ENCODE measurements at regions not wholly inside any gene's neighbourhood (a gene's known extent, or its start where the extent isn't known, plus 50 kb on each side); places are given as distances from the start of the nearest gene placed in this dataset.

DNA sequence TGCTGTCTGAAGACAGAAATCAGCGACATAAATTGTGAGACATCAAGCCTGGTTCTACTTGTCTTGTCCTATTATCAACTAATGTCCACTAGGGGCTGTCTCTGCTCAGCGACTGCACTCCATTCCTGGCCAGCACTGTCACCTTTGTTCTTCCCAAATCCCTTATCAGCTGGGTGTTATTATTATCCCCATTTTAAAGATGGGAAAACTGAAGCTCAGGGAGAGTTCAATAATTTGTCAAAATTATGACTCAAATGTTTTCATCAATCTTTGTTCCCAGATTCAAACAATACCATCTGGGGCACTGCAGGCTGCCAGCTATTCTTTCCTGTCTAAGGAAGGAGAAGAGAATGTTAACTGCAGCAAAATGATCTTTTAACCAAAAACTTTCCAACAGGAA is 431.6 kb upstream of the NFE2L3 start:
- Mint-ChIP-seq H3K36me3 (ENCODE audit: low read depth) (no peaks in the 10 kb centered on the region), H3K4me1 (ENCODE audit: low read depth) (no peaks in the 10 kb centered on the region), H3K9me3 (no peaks in the 10 kb centered on the region), H3K27ac (no peak overlapping the region), H3K4me3 (no peak overlapping the region), H3K27me3 (ENCODE audit: insufficient read depth) (peaks cover 2% of the 10 kb centered on the region)
- no peak for DNase-seq (ENCODE audit: low spot score)
- intact Hi-C loops (cut with micrococcal nuclease) = no loop called here

DNA sequence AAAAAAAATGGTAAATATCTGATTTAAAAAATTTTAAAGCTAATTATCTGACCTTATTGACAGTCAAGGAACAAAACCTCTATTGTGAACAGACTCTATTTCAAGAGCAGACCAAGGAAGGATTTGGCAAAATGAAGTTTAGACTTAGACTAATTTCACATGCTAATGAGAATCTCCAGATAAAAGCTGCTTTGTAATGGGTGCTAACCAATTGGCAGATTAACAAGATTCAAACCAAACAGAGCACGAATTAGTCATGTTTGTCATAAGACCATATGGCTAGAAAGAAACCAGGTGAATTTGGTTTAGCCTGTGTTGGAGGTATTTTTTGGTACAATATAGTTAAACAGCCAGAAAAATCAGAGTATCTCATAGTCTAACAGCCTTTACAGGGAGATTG is 429.1 kb upstream of the NFE2L3 start:
- H3K4me3 Mint-ChIP-seq = no peak overlapping the region
- no peak overlapping the region for H3K27ac Mint-ChIP-seq
- H3K27me3 Mint-ChIP-seq (ENCODE audit: insufficient read depth) = peaks cover 4% of the 10 kb centered on the region
- intact Hi-C loops (cut with micrococcal nuclease) = no loop called here
- no peak for DNase-seq (ENCODE audit: low spot score)
- no peaks in the 10 kb centered on the region for H3K36me3 Mint-ChIP-seq (ENCODE audit: low read depth)
- H3K4me1 Mint-ChIP-seq (ENCODE audit: low read depth) = no peaks in the 10 kb centered on the region
- H3K9me3 Mint-ChIP-seq = no peaks in the 10 kb centered on the region

DNA sequence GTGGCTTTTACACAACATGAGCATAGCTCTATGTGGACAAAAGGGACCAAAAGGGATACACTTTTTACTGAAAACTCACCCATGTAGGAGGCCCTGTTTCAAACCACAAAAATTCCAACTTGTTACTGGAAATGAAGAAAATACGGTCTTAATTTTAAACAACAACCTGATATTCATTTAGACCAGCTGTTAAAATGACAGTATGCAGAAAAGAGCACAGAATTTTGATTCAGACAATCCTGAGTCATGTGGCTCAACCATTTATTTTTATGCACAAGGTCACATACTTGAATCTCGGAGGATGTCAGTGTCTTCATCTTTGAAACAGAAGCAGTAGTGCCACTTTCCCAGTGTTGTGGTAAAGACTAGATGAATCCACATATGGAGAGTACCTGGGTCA is 426.5 kb upstream of the NFE2L3 start:
- Mint-ChIP-seq H3K4me3 (no peak overlapping the region), H3K27me3 (ENCODE audit: insufficient read depth) (peaks cover 9% of the 10 kb centered on the region), H3K36me3 (ENCODE audit: low read depth) (no peaks in the 10 kb centered on the region), H3K9me3 (no peaks in the 10 kb centered on the region), H3K4me1 (ENCODE audit: low read depth) (no peaks in the 10 kb centered on the region), H3K27ac (no peak overlapping the region)
- intact Hi-C loops (cut with micrococcal nuclease) = no loop called here
- DNase-seq (ENCODE audit: low spot score) = no peak

DNA sequence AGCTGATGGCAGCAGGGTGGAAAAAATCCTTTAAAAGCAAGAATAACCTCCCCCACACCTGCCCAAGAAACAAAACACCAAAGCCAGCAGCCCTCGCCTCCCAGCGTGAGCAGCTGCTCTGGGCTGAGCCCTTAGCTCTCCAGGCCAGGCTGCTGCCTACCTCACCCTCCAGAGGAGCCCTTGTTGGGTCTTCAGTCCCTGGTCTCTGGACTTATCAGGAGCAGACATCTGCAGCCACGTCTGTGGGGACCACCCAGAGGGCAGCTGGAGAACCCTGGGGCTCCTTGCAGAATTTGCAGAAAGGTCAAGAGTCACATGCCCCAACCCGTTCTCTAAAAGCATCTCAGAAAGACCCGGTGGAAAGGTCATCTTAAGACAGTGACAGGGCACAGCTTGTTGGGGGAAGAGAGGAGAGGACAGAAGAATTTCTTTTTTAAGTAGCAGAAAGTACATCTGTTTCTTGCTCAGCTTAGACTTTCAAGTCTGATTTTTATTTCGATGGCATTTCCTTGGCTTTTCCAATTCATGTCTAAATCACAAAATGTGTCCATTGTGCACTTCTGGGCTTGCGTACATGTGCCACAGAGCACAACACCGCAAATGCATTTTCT is 425.7 kb upstream of the NFE2L3 start:
- intact Hi-C loops (cut with micrococcal nuclease) = no loop called here
- Mint-ChIP-seq H3K27ac (no peak overlapping the region), H3K36me3 (ENCODE audit: low read depth) (no peaks in the 10 kb centered on the region), H3K27me3 (ENCODE audit: insufficient read depth) (peaks cover 9% of the 10 kb centered on the region), H3K9me3 (no peaks in the 10 kb centered on the region), H3K4me1 (ENCODE audit: low read depth) (no peaks in the 10 kb centered on the region), H3K4me3 (no peak overlapping the region)
- DNase-seq (ENCODE audit: low spot score) = no peak

GRCh38 chr7:25726781-25727311 is 425.2 kb upstream of the NFE2L3 start:
- no peaks in the 10 kb centered on the region for H3K4me1 Mint-ChIP-seq (ENCODE audit: low read depth)
- no peak for DNase-seq (ENCODE audit: low spot score)
- H3K4me3 Mint-ChIP-seq = no peak overlapping the region
- intact Hi-C loops (cut with micrococcal nuclease) = no loop called here
- H3K27ac Mint-ChIP-seq = no peak overlapping the region
- H3K9me3 Mint-ChIP-seq = no peaks in the 10 kb centered on the region
- H3K36me3 Mint-ChIP-seq (ENCODE audit: low read depth) = no peaks in the 10 kb centered on the region
- peaks cover 9% of the 10 kb centered on the region for H3K27me3 Mint-ChIP-seq (ENCODE audit: insufficient read depth)

- H3K4me1 Mint-ChIP-seq (ENCODE audit: low read depth) = no peaks in the 10 kb centered on the region
- H3K27ac Mint-ChIP-seq = no peak overlapping the region
- no peak for DNase-seq (ENCODE audit: low spot score)
- peaks cover 9% of the 10 kb centered on the region for H3K27me3 Mint-ChIP-seq (ENCODE audit: insufficient read depth)
- no peaks in the 10 kb centered on the region for H3K9me3 Mint-ChIP-seq
- intact Hi-C loops (cut with micrococcal nuclease) = no loop called here
- H3K36me3 Mint-ChIP-seq (ENCODE audit: low read depth) = no peaks in the 10 kb centered on the region
- no peak overlapping the region for H3K4me3 Mint-ChIP-seq
Observed at GRCh38 chr7:25727446-25727845, 424.6 kb upstream of the NFE2L3 start.

GRCh38 chr7:25727876-25728275 is 424.1 kb upstream of the NFE2L3 start:
- intact Hi-C loops (cut with micrococcal nuclease) = no loop called here

DNA sequence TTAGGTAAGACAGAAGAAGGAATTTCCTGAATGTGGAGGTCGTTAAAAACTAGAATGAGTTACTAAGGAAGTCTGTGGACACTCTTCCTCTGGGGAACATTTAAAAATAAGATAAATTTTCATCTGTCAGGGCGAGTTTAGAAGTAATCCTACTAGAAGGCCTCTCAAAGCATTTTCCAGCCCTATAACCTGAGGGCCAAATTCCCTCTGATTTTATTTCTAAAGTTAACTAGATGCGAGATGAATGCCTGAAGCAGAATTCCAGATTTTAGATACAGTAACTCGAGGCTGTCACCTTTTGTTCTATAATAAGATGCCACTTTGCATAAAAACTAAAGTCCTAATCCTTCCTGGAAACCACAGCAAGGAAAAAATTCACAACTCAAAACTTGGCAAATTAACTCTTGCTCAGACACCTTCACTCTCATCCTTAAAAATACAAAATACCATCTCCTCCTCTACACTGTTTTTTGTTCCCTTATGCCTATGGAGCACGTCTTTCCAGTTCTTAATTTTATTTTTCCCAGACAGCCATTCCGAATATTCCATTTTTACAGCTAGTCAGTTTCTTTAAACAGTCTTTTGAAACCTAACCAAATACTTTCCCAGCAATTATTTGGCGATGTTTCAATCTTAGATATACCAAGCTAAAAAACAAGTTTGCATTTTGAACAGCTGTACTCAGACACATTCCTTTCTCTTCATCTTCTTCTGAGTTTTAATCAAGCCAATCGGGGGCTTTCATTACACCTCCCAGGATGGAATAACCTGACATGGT is 420.7 kb upstream of the NFE2L3 start:
- Mint-ChIP-seq H3K36me3 (ENCODE audit: low read depth) (no peaks in the 10 kb centered on the region), H3K9me3 (no peaks in the 10 kb centered on the region), H3K4me3 (no peak overlapping the region), H3K27ac (no peak overlapping the region), H3K27me3 (ENCODE audit: insufficient read depth) (peaks cover 6% of the 10 kb centered on the region), H3K4me1 (ENCODE audit: low read depth) (no peaks in the 10 kb centered on the region)
- DNase-seq (ENCODE audit: low spot score) = no peak
- intact Hi-C loops (cut with micrococcal nuclease) = no loop called here

More at GRCh38 chr7:25727876-25728275, 424.1 kb upstream of the NFE2L3 start:
- no peak overlapping the region for H3K4me3 Mint-ChIP-seq
- no peaks in the 10 kb centered on the region for H3K4me1 Mint-ChIP-seq (ENCODE audit: low read depth)
- no peak for DNase-seq (ENCODE audit: low spot score)
- no peaks in the 10 kb centered on the region for H3K9me3 Mint-ChIP-seq
- H3K27ac Mint-ChIP-seq = no peak overlapping the region
- H3K36me3 Mint-ChIP-seq (ENCODE audit: low read depth) = no peaks in the 10 kb centered on the region
- peaks cover 9% of the 10 kb centered on the region for H3K27me3 Mint-ChIP-seq (ENCODE audit: insufficient read depth)

- intact Hi-C loops (cut with micrococcal nuclease) = no loop called here
- Mint-ChIP-seq H3K4me3 (no peak overlapping the region), H3K27ac (no peak overlapping the region), H3K4me1 (ENCODE audit: low read depth) (no peaks in the 10 kb centered on the region), H3K36me3 (ENCODE audit: low read depth) (no peaks in the 10 kb centered on the region), H3K9me3 (no peaks in the 10 kb centered on the region), H3K27me3 (ENCODE audit: insufficient read depth) (peaks cover 4% of the 10 kb centered on the region)
- DNase-seq (ENCODE audit: low spot score) = no peak
Observed at GRCh38 chr7:25731846-25732245, 420.2 kb upstream of the NFE2L3 start.

GRCh38 chr7:25732766-25733217 is 419.2 kb upstream of the NFE2L3 start:
- H3K36me3 Mint-ChIP-seq (ENCODE audit: low read depth) = no peaks in the 10 kb centered on the region
- H3K27me3 Mint-ChIP-seq (ENCODE audit: insufficient read depth) = peaks cover 4% of the 10 kb centered on the region
- intact Hi-C loops (cut with micrococcal nuclease) = no loop called here
- H3K4me3 Mint-ChIP-seq = no peak overlapping the region
- no peaks in the 10 kb centered on the region for H3K4me1 Mint-ChIP-seq (ENCODE audit: low read depth)
- H3K27ac Mint-ChIP-seq = no peak overlapping the region
- H3K9me3 Mint-ChIP-seq = no peaks in the 10 kb centered on the region
- no peak for DNase-seq (ENCODE audit: low spot score)

DNA sequence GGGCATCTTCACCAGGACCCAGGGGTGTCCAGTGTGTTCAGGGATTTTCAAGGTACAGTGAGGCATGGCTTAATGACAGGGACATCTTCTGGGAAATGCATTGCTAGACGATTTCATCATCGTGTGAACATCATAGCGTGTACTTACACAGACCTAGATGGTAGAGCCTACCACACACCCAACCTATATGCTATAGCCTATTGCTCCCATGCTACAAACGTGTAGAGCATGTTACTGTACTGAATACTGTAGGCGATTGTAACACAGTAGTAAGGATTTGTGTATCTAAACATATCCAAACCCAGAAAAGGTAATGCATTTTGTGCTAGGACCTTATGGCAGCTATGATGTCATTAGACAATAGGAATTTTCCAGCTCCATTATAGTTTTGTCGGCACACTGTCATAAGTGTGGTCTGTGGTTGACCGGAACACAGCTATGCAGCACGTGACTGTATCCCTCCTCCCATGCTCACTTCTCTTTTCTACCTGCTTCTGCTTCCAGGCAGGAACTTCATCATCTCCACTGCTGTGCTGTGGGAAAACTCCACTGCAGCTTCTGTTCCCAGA is 416.2 kb upstream of the NFE2L3 start:
- Mint-ChIP-seq H3K4me1 (ENCODE audit: low read depth) (no peaks in the 10 kb centered on the region), H3K36me3 (ENCODE audit: low read depth) (no peaks in the 10 kb centered on the region), H3K27me3 (ENCODE audit: insufficient read depth) (no peaks in the 10 kb centered on the region), H3K4me3 (no peak overlapping the region), H3K9me3 (no peaks in the 10 kb centered on the region), H3K27ac (no peak overlapping the region)
- intact Hi-C loops (cut with micrococcal nuclease) = no loop called here
- DNase-seq (ENCODE audit: low spot score) = no peak

DNA sequence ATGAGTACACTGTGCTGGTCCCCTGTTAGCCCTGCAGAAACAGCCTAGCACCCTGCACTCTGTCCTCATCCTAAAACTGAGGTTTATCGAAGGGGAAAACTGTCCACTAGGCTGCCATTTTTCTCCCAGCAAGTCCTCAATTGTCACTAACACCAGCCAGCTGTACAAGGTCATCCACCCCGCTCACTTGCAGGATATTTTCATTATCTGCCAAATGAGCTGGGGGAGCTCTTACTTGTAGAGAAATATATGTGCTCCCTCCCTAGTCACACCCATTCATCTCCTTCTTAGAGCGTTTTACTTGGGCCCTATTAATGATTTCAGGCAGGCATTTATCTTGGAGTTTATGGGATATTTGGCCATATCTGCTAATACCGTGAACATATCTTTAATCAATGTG is 413.5 kb upstream of the NFE2L3 start:
- H3K4me3 Mint-ChIP-seq = no peak overlapping the region
- intact Hi-C loops (cut with micrococcal nuclease) = no loop called here
- H3K27ac Mint-ChIP-seq = no peak overlapping the region
- DNase-seq (ENCODE audit: low spot score) = no peak
- H3K36me3 Mint-ChIP-seq (ENCODE audit: low read depth) = no peaks in the 10 kb centered on the region
- no peaks in the 10 kb centered on the region for H3K27me3 Mint-ChIP-seq (ENCODE audit: insufficient read depth)
- H3K9me3 Mint-ChIP-seq = no peaks in the 10 kb centered on the region
- H3K4me1 Mint-ChIP-seq (ENCODE audit: low read depth) = no peaks in the 10 kb centered on the region

- Mint-ChIP-seq H3K27ac (no peak overlapping the region), H3K9me3 (no peaks in the 10 kb centered on the region), H3K36me3 (ENCODE audit: low read depth) (no peaks in the 10 kb centered on the region), H3K27me3 (ENCODE audit: insufficient read depth) (no peaks in the 10 kb centered on the region), H3K4me3 (no peak overlapping the region), H3K4me1 (ENCODE audit: low read depth) (no peaks in the 10 kb centered on the region)
- intact Hi-C loops (cut with micrococcal nuclease) = no loop called here
- no peak for DNase-seq (ENCODE audit: low spot score)
Observed at GRCh38 chr7:25739143-25739542, 412.9 kb upstream of the NFE2L3 start.
